PC-9 (cell line): ENCODE measurements at regions not wholly inside any gene's neighbourhood (a gene's known extent, or its start where the extent isn't known, plus 50 kb on each side); places are given as distances from the start of the nearest gene placed in this dataset.

Experiments
- BruUV-seq: library from RNA; stranded (reverse); fragments of 400-500 nt; replicated peaks from 2 replicates; lab custom pipeline; 2021; lab: Mats Ljungman, UMichigan
- CTCF ChIA-PET: fragments of 300-600 bp; sonication (Branson Sonifier 250); formaldehyde crosslinking; loops from one replicate; lab custom pipeline; 2022; ENCODE audit warnings: antibody characterized with exemption; lab: Charles Lee
- POLR2A ChIA-PET: fragments of 300-600 bp; sonication (Branson Sonifier 250); formaldehyde crosslinking; loops from one replicate; lab custom pipeline; 2022; ENCODE audit warnings: antibody characterized with exemption; ENCODE audit not compliant: unreplicated experiment; lab: Charles Lee
- DNase-seq, 2 experiments: peaks; one replicate each; pipeline versions ENCODE4 v3.0.0 to v3.0.0-alpha.2; 2015 to 2022; ENCODE audit warnings: mixed read lengths in 1 of 2
- H2AFZ ChIP-seq: fragments of 200-600 bp; sonication (generic); 2 replicates; pipeline ENCODE4 v1.8.1; 2017; ENCODE audit warnings: antibody characterized with exemption
- H3F3A ChIP-seq: fragments of 200-600 bp; sonication (generic); 2 replicates; pipeline ENCODE4 v1.8.1; 2017; ENCODE audit warnings: antibody characterized with exemption, mild to moderate bottlenecking, low read depth; ENCODE audit not compliant: insufficient read depth
- H3K27ac ChIP-seq: fragments of 200-600 bp; sonication (generic); 2 replicates; pipeline ENCODE4 v1.6.1; 2016; ENCODE audit warnings: mixed run types
- H3K27me3 ChIP-seq: fragments of 200-600 bp; sonication (generic); 2 replicates; pipeline ENCODE4 v1.6.1; 2016; ENCODE audit warnings: low read depth, mixed run types; ENCODE audit not compliant: insufficient read depth
- H3K36me3 ChIP-seq: fragments of 200-600 bp; sonication (generic); 2 replicates; pipeline ENCODE4 v1.6.1; 2016; ENCODE audit warnings: low read depth, mixed run types
- H3K4me1 ChIP-seq: fragments of 200-600 bp; sonication (generic); replicated peaks from 2 replicates; pipeline ENCODE4 v1.6.1; 2016; ENCODE audit warnings: mixed run types; ENCODE audit not compliant: insufficient read depth
- H3K4me2 ChIP-seq: fragments of 200-600 bp; sonication (generic); 2 replicates; pipeline ENCODE4 v1.6.1; 2017; ENCODE audit warnings: mixed run types
- H3K4me3 ChIP-seq: fragments of 200-600 bp; sonication (generic); 2 replicates; pipeline ENCODE4 v1.6.1; 2016; ENCODE audit warnings: mixed run types
- H3K79me2 ChIP-seq: fragments of 200-600 bp; sonication (generic); 2 replicates; pipeline ENCODE4 v1.6.1; 2017; ENCODE audit warnings: low read depth, mixed run types
- H3K9me2 ChIP-seq: fragments of 200-600 bp; sonication (generic); 2 replicates; pipeline ENCODE4 v1.8.1; 2017; ENCODE audit warnings: mild to moderate bottlenecking; ENCODE audit not compliant: insufficient read depth
- H3K9me3 ChIP-seq: fragments of 200-600 bp; sonication (generic); 2 replicates; pipeline ENCODE4 v1.8.1; 2016; ENCODE audit warnings: low read depth; ENCODE audit not compliant: insufficient read depth
- H4K20me1 ChIP-seq: fragments of 200-600 bp; sonication (generic); 2 replicates; pipeline ENCODE4 v1.8.1; 2017; ENCODE audit not compliant: insufficient read depth
- CTCF ChIP-seq: fragments of 200-600 bp; sonication (generic); conservative IDR thresholded peaks from 2 replicates; pipeline ENCODE4 v1.6.1; 2017; ENCODE audit warnings: mixed run types, antibody characterized with exemption, mild to moderate bottlenecking, moderate library complexity
- EZH2 ChIP-seq: fragments of 200-600 bp; sonication (generic); IDR thresholded peaks from 2 replicates; pipeline ENCODE4 v1.8.0; 2017; ENCODE audit warnings: antibody characterized with exemption, low read depth
- intact Hi-C: fragments of 100-400 bp; cut with micrococcal nuclease; formaldehyde crosslinking; loops from one replicate; pipeline ENCODE4 v1.10.0; 2022; ENCODE audit not compliant: unreplicated experiment

GRCh38 chr13:40344270-40345148 is 321.9 kb downstream of the FOXO1 start:
- Histone ChIP-seq H3K9me2 (no peaks in the 10 kb centered on the region), H3F3A (no peaks in the 10 kb centered on the region), H3K27ac (no peak overlapping the region), H3K79me2 (no peaks in the 10 kb centered on the region), H3K27me3 (no peaks in the 10 kb centered on the region), H3K4me1 (no peaks in the 10 kb centered on the region), H3K4me3 (no peak overlapping the region), H3K4me2 (no peak overlapping the region), H3K36me3 (no peaks in the 10 kb centered on the region), H2AFZ (no peak overlapping the region), H3K9me3 (no peaks in the 10 kb centered on the region), H4K20me1 (no peaks in the 10 kb centered on the region)
- no peak for TF ChIP-seq EZH2
- TF ChIP-seq CTCF = no peak
- intact Hi-C loops = loop anchor here (5.0 kb wide), 1 partner anchor 98 kb away; no protein-coding TSS in a partner anchor
- CTCF ChIA-PET = no interaction called here
- POLR2A ChIA-PET = no interaction called here
- no TSS peak for BruUV-seq
- DNase-seq = no peak

DNA sequence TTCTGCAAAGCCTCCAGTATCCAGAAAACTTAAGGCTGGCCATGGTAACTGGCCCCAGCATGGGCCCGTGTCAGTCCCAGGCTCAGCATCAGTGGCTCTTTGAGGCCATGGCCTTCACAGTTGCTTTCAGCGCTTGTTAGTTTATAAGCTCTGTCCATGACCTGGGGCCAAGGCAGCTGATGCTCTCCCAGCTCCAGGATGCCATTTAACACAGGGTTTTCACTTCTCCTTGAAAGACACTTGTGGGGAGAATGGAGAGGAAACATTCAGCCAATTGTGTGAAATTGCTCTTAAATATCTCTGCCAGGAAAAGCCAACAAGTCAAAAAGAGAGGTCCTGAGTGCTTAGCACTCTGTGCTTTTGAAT is 321.3 kb downstream of the FOXO1 start:
- no peaks in the 10 kb centered on the region for H4K20me1 ChIP-seq
- H3K27ac ChIP-seq = no peak overlapping the region
- no peaks in the 10 kb centered on the region for H3K9me3 ChIP-seq
- ChIA-PET CTCF (no interaction called here), POLR2A (interaction anchor here (0.6 kb wide), 1 partner anchor 507 kb away, joined by 3 read pairs; no protein-coding TSS in a partner anchor)
- H3K9me2 ChIP-seq = no peaks in the 10 kb centered on the region
- H3K36me3 ChIP-seq = no peaks in the 10 kb centered on the region
- TF ChIP-seq EZH2 (no peak), CTCF (no peak)
- no TSS peak for BruUV-seq
- H3K79me2 ChIP-seq = no peaks in the 10 kb centered on the region
- DNase-seq = no peak
- intact Hi-C loops = no loop called here
- no peaks in the 10 kb centered on the region for H3K4me1 ChIP-seq
- no peak overlapping the region for H2AFZ ChIP-seq
- no peak overlapping the region for H3K4me2 ChIP-seq
- no peaks in the 10 kb centered on the region for H3F3A ChIP-seq
- H3K4me3 ChIP-seq = no peak overlapping the region
- no peaks in the 10 kb centered on the region for H3K27me3 ChIP-seq

DNA sequence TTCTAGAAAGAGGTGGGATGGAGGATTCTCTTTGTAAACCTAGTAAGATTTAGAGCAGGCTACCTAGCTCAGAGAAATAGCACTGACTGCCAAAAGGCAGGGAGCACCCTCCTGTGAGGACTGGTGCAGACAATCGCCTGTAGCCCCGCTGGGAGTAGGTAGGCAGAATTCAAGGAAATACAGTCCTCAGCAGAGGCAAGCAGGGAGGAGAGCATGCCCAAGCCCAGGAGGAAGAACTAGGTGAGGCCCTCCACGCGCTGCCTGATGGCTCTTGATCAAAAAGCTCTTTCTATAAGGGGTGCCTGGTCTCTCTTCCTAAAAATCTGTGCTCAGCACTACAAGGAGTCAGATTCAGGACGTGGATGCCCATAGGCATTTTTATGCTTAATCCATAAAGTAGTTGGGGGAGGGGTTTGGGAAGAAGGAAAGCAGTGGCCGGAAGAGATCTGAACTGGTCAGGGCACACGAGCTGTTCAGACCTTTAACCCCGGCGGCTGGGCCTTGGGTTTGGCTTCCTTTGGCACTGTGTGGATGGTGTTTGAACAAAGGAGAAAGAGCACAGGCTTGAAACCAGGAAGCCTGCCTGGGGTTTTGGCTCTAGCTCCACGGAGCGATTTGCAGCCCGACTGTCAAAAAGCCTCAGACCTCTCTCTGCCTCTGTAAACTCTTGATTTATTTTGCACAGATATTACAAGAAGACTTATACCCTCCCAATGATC is 320.6 kb downstream of the FOXO1 start:
- no peaks in the 10 kb centered on the region for H3F3A ChIP-seq
- H3K4me1 ChIP-seq = no peaks in the 10 kb centered on the region
- intact Hi-C loops = no loop called here
- H3K9me3 ChIP-seq = no peaks in the 10 kb centered on the region
- no peaks in the 10 kb centered on the region for H3K27me3 ChIP-seq
- ChIA-PET POLR2A (interaction anchor here (0.6 kb wide), 1 partner anchor 508 kb away, joined by 3 read pairs; no protein-coding TSS in a partner anchor), CTCF (interaction anchor here (0.6 kb wide), 1 partner anchor 19 kb away, joined by 6 read pairs; no protein-coding TSS in a partner anchor)
- TF ChIP-seq EZH2 (no peak), CTCF (no peak)
- DNase-seq = no peak
- no peak overlapping the region for H2AFZ ChIP-seq
- BruUV-seq = no TSS peak
- H3K4me3 ChIP-seq = no peak overlapping the region
- H3K27ac ChIP-seq = no peak overlapping the region
- no peaks in the 10 kb centered on the region for H3K9me2 ChIP-seq
- H3K36me3 ChIP-seq = no peaks in the 10 kb centered on the region
- no peak overlapping the region for H3K4me2 ChIP-seq
- no peaks in the 10 kb centered on the region for H4K20me1 ChIP-seq
- H3K79me2 ChIP-seq = no peaks in the 10 kb centered on the region
